A673 (cell line): ENCODE measurements at regions not wholly inside any gene's neighbourhood (a gene's known extent, or its start where the extent isn't known, plus 50 kb on each side); places are given as distances from the start of the nearest gene placed in this dataset.
"Not testable (repeated sequence)": the region's sequence is repeated elsewhere in the genome, so short reads cannot be mapped to it uniquely, and the experiment has no call there.

Experiments used
- BruUV-seq: library from RNA; stranded (reverse); fragments of 400-500 nt; replicated peaks from 2 replicates; lab custom pipeline; 2021; lab: Mats Ljungman, UMichigan
- CTCF ChIA-PET: fragments of 300-600 bp; sonication (Branson Sonifier 250); formaldehyde crosslinking; loops from one replicate; lab custom pipeline; 2022; ENCODE audit warnings: antibody characterized with exemption; lab: Charles Lee
- POLR2A ChIA-PET: fragments of 300-600 bp; sonication (Branson Sonifier 250); formaldehyde crosslinking; loops from one replicate; lab custom pipeline; 2022; ENCODE audit warnings: antibody characterized with exemption; ENCODE audit not compliant: low non-redundant PET; lab: Charles Lee
- DNase-seq: peaks from one replicate; pipeline ENCODE4 v3.0.0-alpha.2; 2015; ENCODE audit warnings: low spot score
- H3K27ac ChIP-seq: fragments of 200-600 bp; sonication (generic); 2 replicates; pipeline ENCODE4 v1.5.1; 2016; ENCODE audit warnings: mixed run types, low read depth, mild to moderate bottlenecking, mixed read lengths, antibody characterized with exemption, low read length; ENCODE audit not compliant: poor library complexity, severe bottlenecking
- H3K27me3 ChIP-seq: fragments of 200-600 bp; sonication (generic); replicated peaks from 2 replicates; pipeline ENCODE4 v1.6.1; 2017; ENCODE audit warnings: mixed run types, low read depth, mild to moderate bottlenecking, mixed read lengths, antibody characterized with exemption, low read length; ENCODE audit not compliant: insufficient read depth, poor library complexity
- H3K36me3 ChIP-seq: fragments of 200-600 bp; sonication (generic); 2 replicates; pipeline ENCODE4 v1.6.1; 2016; ENCODE audit warnings: mixed run types, mild to moderate bottlenecking, mixed read lengths, antibody characterized with exemption, low read length; ENCODE audit not compliant: insufficient read depth, poor library complexity, severe bottlenecking
- H3K4me1 ChIP-seq: fragments of 200-600 bp; sonication (generic); 2 replicates; pipeline ENCODE4 v1.6.1; 2017; ENCODE audit warnings: mixed run types, mild to moderate bottlenecking, mixed read lengths, antibody characterized with exemption, low read length; ENCODE audit not compliant: insufficient read depth, poor library complexity, severe bottlenecking
- H3K4me3 ChIP-seq: fragments of 200-600 bp; sonication (generic); 2 replicates; pipeline ENCODE4 v1.5.1; 2016; ENCODE audit warnings: low read depth, mixed run types, mild to moderate bottlenecking, mixed read lengths, low read length; ENCODE audit not compliant: poor library complexity, severe bottlenecking
- H3K9me3 ChIP-seq: fragments of 200-600 bp; sonication (generic); 2 replicates; pipeline ENCODE4 v1.6.1; 2016; ENCODE audit warnings: mixed run types, low read depth, mild to moderate bottlenecking, mixed read lengths, antibody characterized with exemption, low read length; ENCODE audit not compliant: poor library complexity, severe bottlenecking
- intact Hi-C: fragments of 100-400 bp; cut with micrococcal nuclease; formaldehyde crosslinking; loops from one replicate; pipeline ENCODE4 v1.10.0; 2022; ENCODE audit not compliant: unreplicated experiment

DNA sequence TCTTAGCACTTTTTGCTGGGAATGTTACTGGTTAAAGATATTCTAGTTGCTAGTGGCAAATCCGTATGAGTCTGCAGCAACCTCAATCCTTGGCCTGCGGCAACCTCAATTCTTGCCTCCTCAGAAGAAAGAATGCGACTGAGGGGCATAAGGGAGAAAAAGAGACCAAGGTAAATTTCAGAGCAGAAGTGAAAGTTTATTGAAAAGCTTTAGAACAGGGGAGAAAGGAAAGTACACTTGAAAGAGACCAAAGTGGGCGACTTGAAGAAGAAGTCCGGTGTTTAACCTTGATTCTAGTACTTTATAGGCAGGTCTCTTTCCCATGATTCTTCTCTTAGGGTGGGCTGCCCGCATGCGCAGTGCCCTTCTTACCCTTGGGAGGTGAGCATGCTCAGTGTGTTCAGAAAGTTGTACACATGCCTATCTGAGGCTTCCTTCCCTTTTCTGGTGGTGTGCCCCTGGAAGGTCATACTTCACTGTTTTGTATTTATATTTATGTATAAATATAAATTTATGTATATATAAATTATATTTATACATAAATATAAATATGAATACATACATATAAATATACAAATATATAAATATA is 1198.8 kb downstream of the RPIA start:
- H3K36me3 ChIP-seq, H3K4me3 ChIP-seq, H3K9me3 ChIP-seq, H3K27me3 ChIP-seq, H3K27ac ChIP-seq, POLR2A ChIA-PET, intact Hi-C loops, H3K4me1 ChIP-seq, DNase-seq, CTCF ChIA-PET, BruUV-seq: not testable (repeated sequence)

DNA sequence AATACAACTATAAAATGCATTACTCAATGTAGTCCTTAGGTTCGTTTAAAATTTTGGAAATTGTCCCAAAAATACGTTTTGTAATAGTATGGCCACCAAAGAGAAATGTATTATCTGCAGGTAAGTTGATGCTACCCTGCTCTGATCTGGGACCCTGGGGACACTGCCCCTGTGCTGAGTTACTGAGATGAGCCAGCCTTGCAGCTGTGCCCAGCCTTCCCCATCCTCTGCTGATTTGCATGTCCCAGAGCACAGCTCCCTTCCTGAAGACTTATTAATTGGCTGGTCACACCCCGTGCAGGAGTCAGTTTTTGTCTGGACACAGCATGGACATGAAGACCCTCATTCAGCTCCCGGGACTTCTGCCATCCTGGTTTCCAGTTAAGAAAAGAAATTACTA is 1203.5 kb downstream of the RPIA start:
- POLR2A ChIA-PET, H3K9me3 ChIP-seq, BruUV-seq, H3K27me3 ChIP-seq, DNase-seq, H3K4me1 ChIP-seq, H3K27ac ChIP-seq, intact Hi-C loops, H3K36me3 ChIP-seq, H3K4me3 ChIP-seq, CTCF ChIA-PET: not testable (repeated sequence)

DNA sequence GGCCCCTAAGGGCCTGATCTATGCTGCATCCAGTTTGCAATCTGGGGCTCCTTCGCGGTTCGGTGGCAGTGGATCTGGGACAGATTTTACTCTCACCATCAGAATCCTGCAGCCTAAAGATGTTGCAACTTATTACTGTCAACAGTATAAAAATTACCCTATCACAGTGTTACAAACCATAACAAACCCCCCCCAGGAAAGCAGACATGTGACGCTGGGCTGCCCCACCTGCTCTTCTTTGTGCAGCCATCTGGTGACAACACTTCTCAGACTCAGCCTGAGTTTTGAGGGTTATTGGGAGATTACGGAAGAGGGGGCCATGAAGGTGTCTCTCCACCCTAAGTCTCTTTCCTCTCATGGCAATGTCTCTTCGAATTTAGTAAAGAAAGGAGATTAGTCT is 1204.2 kb downstream of the RPIA start:
- H3K9me3 ChIP-seq, H3K36me3 ChIP-seq, CTCF ChIA-PET, BruUV-seq, H3K27me3 ChIP-seq, DNase-seq, POLR2A ChIA-PET, H3K4me1 ChIP-seq, intact Hi-C loops, H3K27ac ChIP-seq, H3K4me3 ChIP-seq: not testable (repeated sequence)

DNA sequence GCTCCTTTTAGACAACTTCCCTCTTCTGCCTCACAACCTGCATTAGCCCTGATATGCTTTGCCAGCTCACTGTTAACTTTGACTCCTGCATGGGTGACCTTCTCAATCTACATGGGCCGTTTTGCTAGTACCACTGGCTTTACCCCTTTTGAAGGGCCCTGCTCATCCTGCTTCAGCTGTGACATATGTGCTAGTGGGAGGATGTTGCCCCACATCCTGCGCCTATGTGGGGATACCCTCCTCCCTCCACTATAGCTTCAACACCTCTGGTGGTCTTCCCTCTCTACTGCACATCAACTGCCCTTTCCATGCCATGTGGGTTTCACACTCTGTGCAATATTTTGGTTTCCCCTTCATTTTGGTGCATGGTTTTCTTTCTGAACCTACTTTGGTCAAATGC is 1235.5 kb downstream of the RPIA start:
- H3K9me3 ChIP-seq, H3K36me3 ChIP-seq, intact Hi-C loops, CTCF ChIA-PET, BruUV-seq, H3K4me3 ChIP-seq, H3K27ac ChIP-seq, POLR2A ChIA-PET, H3K27me3 ChIP-seq, DNase-seq, H3K4me1 ChIP-seq: not testable (repeated sequence)

DNA sequence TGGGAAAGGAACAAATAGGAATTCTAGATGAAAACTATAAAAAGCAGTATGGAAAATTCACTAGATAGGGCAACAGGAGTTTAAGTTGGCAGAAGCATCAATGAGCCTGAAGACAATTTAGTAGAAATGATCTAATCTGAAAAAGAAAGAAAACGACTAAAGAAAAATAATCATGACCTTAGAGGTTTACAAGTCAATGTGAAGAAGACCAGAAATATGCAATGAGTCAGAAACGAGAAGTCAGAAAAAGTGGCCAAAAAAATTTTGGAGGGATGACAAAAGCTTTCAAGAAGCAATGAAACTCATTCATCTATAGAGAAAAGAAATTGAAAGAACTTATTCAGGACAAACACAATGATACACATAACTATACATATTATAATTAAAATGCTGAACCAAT is 1244.0 kb downstream of the RPIA start:
- H3K4me3 ChIP-seq, H3K36me3 ChIP-seq, H3K9me3 ChIP-seq, intact Hi-C loops, DNase-seq, H3K27ac ChIP-seq, H3K27me3 ChIP-seq, BruUV-seq, POLR2A ChIA-PET, H3K4me1 ChIP-seq, CTCF ChIA-PET: not testable (repeated sequence)

DNA sequence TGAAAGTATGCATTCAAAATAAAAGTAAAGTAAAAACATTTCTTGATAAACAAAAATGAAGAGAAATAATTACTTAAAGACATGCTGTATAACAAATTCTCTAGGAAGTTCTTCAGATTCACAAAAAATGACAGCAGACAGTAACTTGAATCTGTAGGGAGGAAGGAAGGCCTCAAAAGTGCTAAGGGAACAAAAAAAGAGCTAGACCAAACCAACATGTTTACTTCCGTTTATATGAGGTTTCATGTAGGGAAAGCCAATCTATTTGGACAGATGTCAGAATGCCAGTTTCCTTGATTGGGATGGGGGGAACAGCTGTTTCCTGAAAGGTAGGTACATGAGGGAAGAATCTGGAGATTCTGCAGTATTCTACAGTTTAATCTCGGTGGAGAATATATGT is 1244.5 kb downstream of the RPIA start:
- H3K36me3 ChIP-seq, H3K27me3 ChIP-seq, H3K27ac ChIP-seq, H3K4me1 ChIP-seq, H3K9me3 ChIP-seq, intact Hi-C loops, H3K4me3 ChIP-seq, BruUV-seq, CTCF ChIA-PET, DNase-seq, POLR2A ChIA-PET: not testable (repeated sequence)

DNA sequence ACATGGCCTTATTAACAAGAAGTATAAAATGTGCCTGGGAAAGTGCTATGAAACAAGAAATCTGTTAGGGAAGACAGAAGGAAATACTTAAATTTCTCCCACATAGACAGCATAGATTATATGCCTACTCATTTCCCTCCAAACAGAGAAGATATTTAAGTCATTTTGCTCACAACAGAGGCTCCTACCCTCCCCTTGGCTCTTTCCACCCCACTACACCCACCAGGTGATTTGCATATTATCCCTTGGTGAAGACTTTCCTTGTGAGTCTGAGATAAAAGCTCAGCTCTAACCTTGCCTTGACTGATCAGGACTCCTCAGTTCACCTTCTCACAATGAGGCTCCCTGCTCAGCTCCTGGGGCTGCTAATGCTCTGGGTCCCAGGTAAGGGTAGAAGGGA is 1245.1 kb downstream of the RPIA start:
- H3K9me3 ChIP-seq, intact Hi-C loops, POLR2A ChIA-PET, CTCF ChIA-PET, H3K4me1 ChIP-seq, BruUV-seq, H3K4me3 ChIP-seq, DNase-seq, H3K27me3 ChIP-seq, H3K27ac ChIP-seq, H3K36me3 ChIP-seq: not testable (repeated sequence)
